RPMI7951 (cell line): ENCODE measurements at regions not wholly inside any gene's neighbourhood (a gene's known extent, or its start where the extent isn't known, plus 50 kb on each side); places are given as distances from the start of the nearest gene placed in this dataset.

Source experiments
- DNase-seq: peaks from one replicate; pipeline ENCODE4 v3.0.0-alpha.2; 2012; ENCODE audit warnings: low read depth

- DNase-seq: peak; percentile 88
Measured at GRCh38 chr15:62742409-62743171, 300.0 kb upstream of the TPM1 start.

- no peak for DNase-seq
Measured at GRCh38 chr15:62745621-62746225, 296.8 kb upstream of the TPM1 start.

- DNase-seq: no peak
Measured at GRCh38 chr15:62748196-62748595, 294.4 kb upstream of the TPM1 start.

DNA sequence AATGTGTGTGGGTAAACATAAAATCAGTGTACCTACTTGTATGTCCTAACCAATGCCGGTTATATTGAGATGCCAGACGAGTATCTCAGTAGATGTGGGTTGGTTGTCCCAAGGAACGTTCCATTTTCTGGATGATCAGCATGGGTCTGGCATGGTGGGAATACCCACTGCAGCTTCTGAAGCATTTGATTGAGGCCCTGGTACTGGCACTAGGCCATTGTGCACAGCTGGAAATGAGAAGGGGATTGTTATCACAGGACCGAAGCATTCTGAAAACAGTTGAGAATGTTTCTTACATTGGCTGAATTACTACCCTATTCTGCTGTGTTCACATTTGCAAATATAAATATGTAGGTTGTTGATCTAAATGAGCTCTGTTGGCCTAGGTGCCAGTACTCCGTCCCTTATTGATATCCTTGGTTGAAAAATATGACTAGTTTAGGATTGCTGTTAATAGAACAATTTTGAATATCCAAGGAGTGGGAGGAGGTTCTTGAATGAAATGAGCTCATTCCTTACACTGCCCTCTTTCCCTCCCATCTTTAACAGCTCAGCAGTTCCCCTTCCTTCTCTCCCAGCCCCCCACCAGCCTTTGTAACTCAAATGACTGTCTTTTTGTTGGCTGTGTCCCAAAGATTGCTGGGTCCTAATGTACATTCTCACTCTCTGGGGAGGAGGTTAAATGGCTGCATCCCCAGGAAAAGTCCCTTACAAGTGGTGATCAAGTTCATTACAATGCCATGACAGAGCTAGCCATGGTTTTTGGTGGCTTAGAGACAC is 293.3 kb upstream of the TPM1 start:
- no peak for DNase-seq

- DNase-seq: no peak
Measured at GRCh38 chr15:62750471-62750870, 292.1 kb upstream of the TPM1 start.

DNA sequence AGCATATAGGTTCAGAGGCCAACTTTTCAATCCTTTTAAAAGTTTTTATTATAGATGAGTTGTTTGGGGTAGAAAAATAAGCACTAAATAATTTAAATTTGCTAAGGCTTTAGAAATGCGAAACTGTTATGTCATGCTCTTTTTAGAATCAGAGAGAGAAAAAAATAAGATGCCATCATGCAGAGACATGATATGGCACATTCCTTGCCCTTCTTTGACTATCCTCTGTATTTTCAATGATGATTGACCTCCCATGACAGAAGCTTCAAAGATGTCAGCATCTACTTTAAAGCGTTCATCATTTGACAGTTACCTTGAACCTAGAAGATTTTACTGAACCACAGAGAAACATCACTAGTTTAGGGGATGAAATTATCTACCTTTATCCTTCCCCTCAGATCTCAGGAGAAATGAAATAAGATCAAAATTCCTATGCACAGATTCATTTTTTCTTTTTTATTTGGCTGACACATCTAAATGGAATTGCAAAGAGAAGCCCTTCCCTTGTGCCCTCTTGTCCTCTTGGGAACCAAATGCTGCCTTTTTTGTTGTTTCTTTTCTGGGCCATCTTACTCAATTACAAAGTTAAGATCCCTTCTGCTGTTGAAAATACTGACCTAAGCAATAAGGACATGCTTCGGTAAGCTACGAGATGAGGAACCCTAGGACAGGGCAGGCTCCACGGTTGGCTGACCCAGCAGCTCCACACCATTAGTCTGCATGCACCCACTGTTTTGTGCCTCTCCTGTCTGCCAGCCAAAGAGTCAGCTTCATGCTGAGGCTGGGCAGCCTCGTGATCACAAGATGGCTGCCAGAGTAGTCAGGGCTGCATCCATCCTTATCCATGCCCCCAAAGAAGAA is 289.7 kb upstream of the TPM1 start:
- no peak for DNase-seq

GRCh38 chr15:62753518-62754221 is 288.9 kb upstream of the TPM1 start:
- DNase-seq: no peak

DNA sequence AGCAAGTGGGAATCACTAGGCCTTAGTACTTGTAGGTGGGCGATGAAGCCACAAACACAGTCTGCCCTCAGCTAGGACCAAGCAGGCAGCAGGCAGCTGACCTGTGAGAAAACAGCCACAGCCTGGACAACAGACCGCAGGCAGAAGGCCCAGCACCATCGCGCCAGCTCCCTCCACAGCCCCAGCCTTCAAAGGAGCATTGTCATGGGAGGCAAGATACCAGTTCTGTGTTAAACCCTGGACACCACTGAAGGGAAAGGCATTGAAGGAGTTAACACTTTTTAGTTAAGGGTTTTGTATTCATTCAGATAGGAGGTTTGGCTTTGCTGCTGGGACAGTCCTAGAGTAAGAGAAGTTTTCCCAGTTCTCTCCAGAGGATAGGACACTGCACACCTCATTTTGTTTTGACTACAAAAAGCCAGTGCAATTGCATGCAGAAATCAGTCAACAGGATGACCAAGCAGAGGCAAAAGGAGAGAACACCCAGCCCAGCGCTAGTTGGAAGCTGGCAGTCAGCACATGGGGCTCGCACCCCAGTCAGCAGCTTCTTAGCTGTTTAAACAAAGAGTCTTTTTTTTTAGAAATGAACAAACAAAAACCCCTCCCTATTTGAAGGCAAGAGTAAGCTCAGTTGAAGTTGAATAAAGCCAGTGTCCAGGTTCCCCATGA is 286.1 kb upstream of the TPM1 start:
- no peak for DNase-seq

GRCh38 chr15:62756995-62757360 is 285.6 kb upstream of the TPM1 start:
- DNase-seq: no peak

GRCh38 chr15:62757535-62757934 is 285.0 kb upstream of the TPM1 start:
- no peak for DNase-seq

- DNase-seq: peak; percentile 75
Measured at GRCh38 chr15:62758126-62758951, 284.2 kb upstream of the TPM1 start.

DNA sequence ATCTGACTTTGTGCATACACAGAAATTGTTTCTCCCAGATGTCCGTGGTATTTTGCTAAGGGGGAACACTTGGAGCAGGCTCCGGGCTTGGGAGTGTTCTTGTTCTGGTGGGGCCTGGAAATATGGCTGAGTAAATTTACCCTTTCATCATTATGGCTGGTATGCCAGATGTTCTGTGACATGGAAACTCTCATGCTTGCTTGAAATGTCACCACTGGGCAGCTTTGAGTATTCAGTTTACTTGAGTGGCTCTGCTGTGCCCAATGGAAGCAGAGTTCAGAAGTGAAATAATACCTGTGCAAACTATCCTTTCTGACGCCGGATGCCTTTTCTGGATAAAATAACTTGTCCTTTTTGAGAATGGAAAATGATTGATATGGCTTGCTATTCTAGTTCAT is 283.6 kb upstream of the TPM1 start:
- no peak for DNase-seq

DNA sequence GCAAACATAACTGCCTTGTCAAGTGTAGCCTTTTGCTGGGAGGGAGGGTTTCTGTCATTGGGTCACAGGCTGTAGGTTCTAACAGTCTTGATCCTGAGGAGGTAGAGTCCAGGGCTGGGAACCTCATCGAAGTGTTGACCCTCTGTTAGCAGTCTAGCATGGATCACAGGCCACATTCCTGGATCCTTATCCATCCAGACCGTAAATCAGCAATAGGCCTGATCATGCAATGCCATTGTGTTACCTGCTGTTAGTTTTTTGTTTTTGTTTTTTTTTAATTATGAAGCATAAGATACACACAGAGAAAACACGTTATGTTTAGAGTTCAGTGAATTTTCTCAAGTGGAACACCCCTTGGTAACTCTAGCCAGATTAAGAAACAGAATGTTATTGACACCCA is 282.0 kb upstream of the TPM1 start:
- no peak for DNase-seq

GRCh38 chr15:62765916-62766315 is 276.6 kb upstream of the TPM1 start:
- no peak for DNase-seq

DNA sequence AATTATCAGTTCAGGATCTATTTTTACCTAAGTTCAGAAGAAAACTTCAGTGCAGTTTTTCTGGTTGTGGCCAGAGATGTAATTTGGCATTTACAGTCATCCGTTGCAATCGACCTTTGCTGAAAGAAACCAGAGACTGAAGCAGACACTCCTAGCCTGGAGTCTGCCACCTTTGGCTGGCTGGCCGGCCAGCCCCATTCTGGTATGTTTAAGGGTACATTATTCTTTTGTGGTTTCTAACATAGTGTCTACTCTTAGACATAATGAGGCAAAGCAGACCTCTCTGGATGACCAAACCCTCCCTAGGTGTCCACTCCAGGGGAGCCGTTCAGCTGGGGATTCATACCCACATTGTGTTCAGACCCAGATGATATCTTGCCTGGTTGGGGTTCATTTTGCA is 275.9 kb upstream of the TPM1 start:
- no peak for DNase-seq

DNA sequence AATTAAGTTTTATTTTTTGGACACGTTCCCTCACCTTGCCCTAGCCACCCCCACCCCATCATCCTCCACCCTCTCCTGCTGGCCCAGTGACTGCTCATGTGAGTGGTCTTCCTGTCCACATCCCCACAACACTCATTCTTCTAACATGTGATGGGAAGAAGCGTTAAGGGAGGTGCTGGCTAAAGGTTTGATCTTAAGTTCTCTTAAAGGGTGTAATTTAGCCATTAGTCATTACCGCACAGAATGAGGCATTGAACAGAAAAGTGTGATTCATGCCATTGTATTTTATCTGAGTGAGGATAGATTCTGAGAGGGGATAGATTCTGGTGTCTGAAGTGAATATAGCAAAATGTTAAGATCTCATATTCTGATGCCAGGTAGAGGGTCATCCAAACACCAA is 272.9 kb upstream of the TPM1 start:
- DNase-seq: peak; percentile 89

DNA sequence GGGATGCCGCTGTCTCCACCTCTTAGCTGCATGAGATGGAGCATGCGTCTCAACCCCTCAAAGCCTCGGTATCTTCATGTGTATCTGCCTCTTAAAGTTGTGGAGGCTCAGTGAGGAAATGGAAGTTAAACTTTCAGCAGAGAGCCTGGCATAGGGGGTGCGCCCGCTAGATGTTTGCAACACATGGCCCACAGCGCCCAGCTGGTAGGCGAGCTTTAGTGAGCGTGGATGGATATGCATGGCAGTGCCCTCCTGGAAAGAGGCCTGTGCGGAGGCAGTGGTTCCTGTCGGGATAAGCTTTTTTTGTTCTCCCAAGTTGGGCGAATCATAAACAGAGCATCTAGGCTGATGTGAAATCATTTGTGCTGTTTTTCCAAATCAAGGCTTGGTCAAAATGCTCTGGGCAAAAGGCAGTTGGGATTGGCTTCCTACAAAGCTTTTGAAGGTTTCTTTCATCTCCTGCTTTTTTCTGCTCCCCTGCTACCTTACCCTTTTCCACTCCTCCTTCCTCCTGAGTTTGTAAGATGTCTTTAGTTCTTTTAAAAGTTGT is 272.4 kb upstream of the TPM1 start:
- peak; percentile 21 for DNase-seq

DNA sequence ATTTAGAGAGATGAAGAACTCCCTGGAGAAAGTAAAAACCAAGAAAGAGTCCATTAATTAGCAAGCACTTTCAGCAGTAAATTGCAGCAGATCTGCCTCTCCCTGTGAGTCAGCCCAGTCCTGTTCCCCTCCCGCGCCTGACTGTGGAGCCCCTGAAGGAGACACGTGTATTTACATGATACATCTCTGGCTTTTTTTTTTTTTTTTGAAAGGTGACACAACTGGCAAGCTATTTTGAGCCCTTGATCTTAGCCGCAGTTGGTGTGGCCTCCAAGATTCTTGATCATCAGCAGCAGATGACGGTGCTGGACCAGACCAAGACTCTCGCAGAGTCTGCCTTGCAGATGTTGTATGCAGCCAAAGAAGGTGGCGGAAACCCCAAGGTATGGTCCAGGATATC is 271.8 kb upstream of the TPM1 start:
- peak; percentile 96 for DNase-seq

- no peak for DNase-seq
Measured at GRCh38 chr15:62771234-62771633, 271.3 kb upstream of the TPM1 start.
